PC-3 (cell line): ENCODE measurements at regions not wholly inside any gene's neighbourhood (a gene's known extent, or its start where the extent isn't known, plus 50 kb on each side); places are given as distances from the start of the nearest gene placed in this dataset.
"Not testable (repeated sequence)": the region's sequence is repeated elsewhere in the genome, so short reads cannot be mapped to it uniquely, and the experiment has no call there.

Experiments
- ATAC-seq: fragments of 200-7000 bp; cut with Tn5 transposase; 2 replicates; pipeline ENCODE4 v1.9.1; 2020; ENCODE audit warnings: mild to moderate bottlenecking, moderate library complexity
- BruUV-seq: library from RNA; stranded (reverse); fragments of 400-500 nt; replicated peaks from 2 replicates; lab custom pipeline; 2021; lab: Mats Ljungman, UMichigan
- CTCF ChIA-PET: fragments of 300-600 bp; sonication (Branson Sonifier 250); formaldehyde crosslinking; loops from one replicate; lab custom pipeline; 2022; ENCODE audit warnings: antibody characterized with exemption; lab: Charles Lee
- POLR2A ChIA-PET: fragments of 300-600 bp; sonication (Branson Sonifier 250); formaldehyde crosslinking; loops from one replicate; lab custom pipeline; 2022; ENCODE audit warnings: antibody characterized with exemption; ENCODE audit not compliant: unreplicated experiment; lab: Charles Lee
- DNase-seq: peaks from one replicate; pipeline ENCODE4 v3.0.0-alpha.2; 2015
- H2AFZ ChIP-seq: fragments of 300-600 bp; sonication (generic); 2 replicates; pipeline ENCODE4 v1.6.0; 2016; ENCODE audit warnings: antibody characterized with exemption, low read length
- H3F3A ChIP-seq: fragments of 300-600 bp; sonication (generic); one replicate; pipeline ENCODE4 v1.6.0; 2017; ENCODE audit warnings: antibody characterized with exemption, low read length, control low read depth, mild to moderate bottlenecking; ENCODE audit not compliant: unreplicated experiment
- H3K27ac ChIP-seq: fragments of 300-600 bp; sonication (generic); 2 replicates; pipeline ENCODE4 v1.5.1; 2016; ENCODE audit warnings: mild to moderate bottlenecking, low read length
- H3K27me3 ChIP-seq: fragments of 300-600 bp; sonication (generic); 2 replicates; pipeline ENCODE4 v1.6.1; 2016; ENCODE audit warnings: low read length, mixed read lengths
- H3K36me3 ChIP-seq: fragments of 300-600 bp; sonication (generic); 2 replicates; pipeline ENCODE4 v1.6.1; 2016; ENCODE audit warnings: low read depth, mixed run types, low read length, mixed read lengths
- H3K4me1 ChIP-seq: fragments of 300-600 bp; sonication (generic); 2 replicates; pipeline ENCODE4 v1.5.1; 2016; ENCODE audit warnings: low read length; ENCODE audit not compliant: insufficient read depth
- H3K4me2 ChIP-seq: fragments of 300-600 bp; sonication (generic); 2 replicates; pipeline ENCODE4 v1.6.0; 2016; ENCODE audit warnings: low read length
- H3K4me3 ChIP-seq: fragments of 300-600 bp; sonication (generic); 2 replicates; pipeline ENCODE4 v1.5.1; 2016; ENCODE audit warnings: mild to moderate bottlenecking, low read length, mixed read lengths
- H3K79me2 ChIP-seq: fragments of 300-600 bp; sonication (generic); 2 replicates; pipeline ENCODE4 v1.6.1; 2017; ENCODE audit warnings: low read length, mixed read lengths
- H3K9ac ChIP-seq: fragments of 300-600 bp; sonication (generic); 2 replicates; pipeline ENCODE4 v1.6.0; 2016; ENCODE audit warnings: mild to moderate bottlenecking, low read length
- H3K9me2 ChIP-seq: fragments of 300-600 bp; sonication (generic); replicated peaks from 2 replicates; pipeline ENCODE4 v1.6.1; 2016; ENCODE audit warnings: mixed run types, low read length, mixed read lengths
- H3K9me3 ChIP-seq: fragments of 300-600 bp; sonication (generic); 2 replicates; pipeline ENCODE4 v1.6.1; 2016; ENCODE audit warnings: low read length, mixed read lengths
- H4K20me1 ChIP-seq: fragments of 300-600 bp; sonication (generic); 2 replicates; pipeline ENCODE4 v1.6.1; 2016; ENCODE audit warnings: low read length, mixed read lengths
- EZH2 ChIP-seq: fragments of 300-600 bp; sonication (generic); IDR thresholded peaks from one replicate; pipeline ENCODE4 v1.6.1; 2017; ENCODE audit warnings: antibody characterized with exemption, mild to moderate bottlenecking, low read length; ENCODE audit not compliant: unreplicated experiment
- EZH2phosphoT487 ChIP-seq: fragments of 300-600 bp; sonication (generic); IDR thresholded peaks from 2 replicates; pipeline ENCODE4 v1.6.1; 2018; ENCODE audit warnings: mild to moderate bottlenecking, antibody characterized with exemption, low read length, borderline replicate concordance
- intact Hi-C: fragments of 100-400 bp; cut with micrococcal nuclease; formaldehyde crosslinking; loops from 2 replicates; pipeline ENCODE4 v1.9.0; 2023
- TF ChIP-seq, protein P1 (sequence below): fragments of 300-600 bp; sonication (generic); conservative IDR thresholded peaks from 2 replicates; pipeline ENCODE4 v1.5.1; 2017; ENCODE audit warnings: antibody characterized with exemption, low read depth, mild to moderate bottlenecking, low read length

DNA sequence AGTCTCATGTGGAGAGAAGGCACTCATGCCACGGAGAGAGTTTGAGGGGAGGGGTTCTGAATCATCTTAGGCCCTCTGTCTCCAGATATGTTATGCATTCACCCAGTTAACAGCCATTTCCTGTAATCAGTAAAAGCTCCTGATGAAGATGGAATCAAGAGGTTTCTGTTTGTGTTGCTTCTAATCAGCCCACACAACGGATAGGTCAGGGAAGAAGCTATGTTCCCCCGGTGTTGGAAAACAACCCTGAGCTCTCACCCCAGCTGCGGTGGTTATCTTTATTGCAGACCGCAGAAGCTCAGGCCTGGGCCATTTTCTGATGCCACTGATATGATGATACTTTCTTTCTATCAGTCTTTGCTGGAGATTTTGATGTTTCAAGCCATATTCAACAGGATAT, 338.5 kb upstream of the ONECUT1 start:
- Histone ChIP-seq H3K4me1 (no peaks in the 10 kb centered on the region), H3K9ac (no peak overlapping the region), H3K4me3 (no peak overlapping the region), H3K79me2 (no peaks in the 10 kb centered on the region), H2AFZ (no peak overlapping the region), H3K27me3 (peaks cover 4% of the 10 kb centered on the region; the same call in 1 of the 2 replicates), H4K20me1 (no peaks in the 10 kb centered on the region), H3K4me2 (no peak overlapping the region), H3K36me3 (no peaks in the 10 kb centered on the region), H3K27ac (no peak overlapping the region), H3F3A (no peaks in the 10 kb centered on the region), H3K9me2 (no peaks in the 10 kb centered on the region), H3K9me3 (no peaks in the 10 kb centered on the region)
- TF ChIP-seq EZH2 (no peak), EZH2phosphoT487 (no peak)
- TF ChIP-seq, protein P1, sequence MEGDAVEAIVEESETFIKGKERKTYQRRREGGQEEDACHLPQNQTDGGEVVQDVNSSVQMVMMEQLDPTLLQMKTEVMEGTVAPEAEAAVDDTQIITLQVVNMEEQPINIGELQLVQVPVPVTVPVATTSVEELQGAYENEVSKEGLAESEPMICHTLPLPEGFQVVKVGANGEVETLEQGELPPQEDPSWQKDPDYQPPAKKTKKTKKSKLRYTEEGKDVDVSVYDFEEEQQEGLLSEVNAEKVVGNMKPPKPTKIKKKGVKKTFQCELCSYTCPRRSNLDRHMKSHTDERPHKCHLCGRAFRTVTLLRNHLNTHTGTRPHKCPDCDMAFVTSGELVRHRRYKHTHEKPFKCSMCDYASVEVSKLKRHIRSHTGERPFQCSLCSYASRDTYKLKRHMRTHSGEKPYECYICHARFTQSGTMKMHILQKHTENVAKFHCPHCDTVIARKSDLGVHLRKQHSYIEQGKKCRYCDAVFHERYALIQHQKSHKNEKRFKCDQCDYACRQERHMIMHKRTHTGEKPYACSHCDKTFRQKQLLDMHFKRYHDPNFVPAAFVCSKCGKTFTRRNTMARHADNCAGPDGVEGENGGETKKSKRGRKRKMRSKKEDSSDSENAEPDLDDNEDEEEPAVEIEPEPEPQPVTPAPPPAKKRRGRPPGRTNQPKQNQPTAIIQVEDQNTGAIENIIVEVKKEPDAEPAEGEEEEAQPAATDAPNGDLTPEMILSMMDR = no peak
- ChIA-PET POLR2A (no interaction called here), CTCF (no interaction called here)
- ATAC-seq (no peak), DNase-seq (no peak)
- intact Hi-C loops = no loop called here
- no TSS peak for BruUV-seq

- ATAC-seq (no peak), DNase-seq (no peak)
- no peaks in the 10 kb centered on the region for H3K79me2 ChIP-seq
- ChIA-PET CTCF (no interaction called here), POLR2A (no interaction called here)
- no peak overlapping the region for H3K27ac ChIP-seq
- no peaks in the 10 kb centered on the region for H3K36me3 ChIP-seq
- no peak overlapping the region for H3K9ac ChIP-seq
- H3K9me2 ChIP-seq = no peaks in the 10 kb centered on the region
- no peak overlapping the region for H2AFZ ChIP-seq
- no peaks in the 10 kb centered on the region for H3K4me1 ChIP-seq
- H4K20me1 ChIP-seq = no peaks in the 10 kb centered on the region
- H3F3A ChIP-seq = no peaks in the 10 kb centered on the region
- no peak overlapping the region for H3K4me3 ChIP-seq
- intact Hi-C loops = no loop called here
- BruUV-seq = no TSS peak
- no peak overlapping the region for H3K4me2 ChIP-seq
- no peaks in the 10 kb centered on the region for H3K9me3 ChIP-seq
- TF ChIP-seq EZH2phosphoT487 = no peak
- TF ChIP-seq, protein P1 = no peak
- no peak for TF ChIP-seq EZH2
- H3K27me3 ChIP-seq = peaks cover 4% of the 10 kb centered on the region; the same call in 1 of the 2 replicates
These were observed 336.0 kb upstream of the ONECUT1 start for GRCh38 chr15:53126144-53126543.

DNA sequence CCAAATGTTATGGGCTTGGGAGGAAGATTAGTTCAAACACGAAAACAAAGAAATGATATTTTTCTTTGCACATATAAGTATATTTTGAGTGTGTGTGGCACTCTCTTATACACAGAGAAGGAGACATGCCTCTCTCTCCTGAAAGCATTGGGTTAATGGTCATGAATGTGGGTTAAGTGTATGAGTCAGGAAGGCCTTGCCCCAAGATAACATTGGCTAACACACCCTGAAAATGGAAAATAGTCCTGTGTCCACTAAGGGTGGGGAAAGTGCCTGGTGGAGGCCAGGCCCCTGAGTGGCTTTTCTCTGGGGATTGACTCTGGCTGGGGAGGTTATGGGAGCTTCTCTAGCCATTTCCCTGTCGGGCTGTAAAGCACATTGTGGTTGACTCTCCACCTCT, 332.7 kb upstream of the ONECUT1 start:
- no peaks in the 10 kb centered on the region for H3K9me2 ChIP-seq
- H3K9ac ChIP-seq = no peak overlapping the region
- no TSS peak for BruUV-seq
- no peaks in the 10 kb centered on the region for H3K79me2 ChIP-seq
- no peak for ATAC-seq
- H3K4me1 ChIP-seq = no peaks in the 10 kb centered on the region
- no peak overlapping the region for H3K4me2 ChIP-seq
- no peak for DNase-seq
- no peaks in the 10 kb centered on the region for H4K20me1 ChIP-seq
- H3F3A ChIP-seq = no peaks in the 10 kb centered on the region
- ChIA-PET POLR2A (no interaction called here), CTCF (no interaction called here)
- no peak overlapping the region for H2AFZ ChIP-seq
- no peaks in the 10 kb centered on the region for H3K27me3 ChIP-seq
- no peak overlapping the region for H3K4me3 ChIP-seq
- no peak for TF ChIP-seq EZH2
- no peak for TF ChIP-seq EZH2phosphoT487
- TF ChIP-seq, protein P1 = no peak
- H3K9me3 ChIP-seq = no peaks in the 10 kb centered on the region
- H3K36me3 ChIP-seq = no peaks in the 10 kb centered on the region
- intact Hi-C loops = no loop called here
- no peak overlapping the region for H3K27ac ChIP-seq

DNA sequence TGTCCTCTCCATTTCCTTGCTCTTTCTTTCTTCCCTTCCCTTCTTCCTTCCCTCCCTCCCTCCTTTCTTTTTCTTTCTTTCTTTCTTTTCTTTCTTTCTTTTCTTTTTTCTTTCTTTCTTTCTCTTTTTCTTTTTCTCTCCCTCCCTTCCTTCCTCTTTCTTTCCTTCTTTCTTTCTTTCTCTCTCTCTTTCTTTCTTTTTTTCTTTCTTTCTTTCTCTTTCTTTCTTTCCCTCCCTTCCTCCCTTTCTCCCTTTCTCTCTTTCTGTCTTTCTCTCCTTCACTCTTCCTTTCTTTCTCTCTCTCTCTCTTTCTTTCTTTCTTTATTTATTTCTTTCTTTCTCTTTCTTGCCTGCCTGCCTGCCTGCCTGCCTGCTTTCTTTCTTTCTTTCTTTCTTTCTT, 326.8 kb upstream of the ONECUT1 start:
- H3K27ac ChIP-seq, H3K4me1 ChIP-seq, H3K9me2 ChIP-seq, H3K9ac ChIP-seq, H3K9me3 ChIP-seq, H3K4me3 ChIP-seq, H3K27me3 ChIP-seq, H3K79me2 ChIP-seq, H2AFZ ChIP-seq, DNase-seq, BruUV-seq, intact Hi-C loops, H3K36me3 ChIP-seq, POLR2A ChIA-PET, H4K20me1 ChIP-seq, ATAC-seq, CTCF ChIA-PET, H3F3A ChIP-seq, H3K4me2 ChIP-seq: not testable (repeated sequence)
